DND-41 (cell line): ENCODE measurements at regions not wholly inside any gene's neighbourhood (a gene's known extent, or its start where the extent isn't known, plus 50 kb on each side); places are given as distances from the start of the nearest gene placed in this dataset.

Source experiments
- ATAC-seq: fragments of 200-7000 bp; cut with Tn5 transposase; 3 replicates; pipeline ENCODE4 v1.9.1; 2021; ENCODE audit warnings: low read depth; ENCODE audit not compliant: insufficient read depth
- DNase-seq: peaks from one replicate; pipeline ENCODE4 v3.0.0-alpha.2; 2020
- H2AFZ ChIP-seq: 2 replicates; pipeline ENCODE4 v1.6.0; 2012; ENCODE audit warnings: low read depth, low read length
- H3K27ac ChIP-seq: 2 replicates; pipeline ENCODE4 v1.5.1; 2012; ENCODE audit warnings: low read length, inconsistent platforms
- H3K27me3 ChIP-seq: fragments of 200-600 bp; sonication (generic); 2 replicates; pipeline ENCODE4 v1.6.0; 2012; ENCODE audit warnings: low read length, mild to moderate bottlenecking, inconsistent platforms; ENCODE audit not compliant: insufficient read depth, poor library complexity
- H3K36me3 ChIP-seq: 2 replicates; pipeline ENCODE4 v1.5.1; 2012; ENCODE audit warnings: low read length, inconsistent platforms; ENCODE audit not compliant: insufficient read depth
- H3K4me1 ChIP-seq: 2 replicates; pipeline ENCODE4 v1.5.1; 2012; ENCODE audit warnings: mild to moderate bottlenecking, low read length; ENCODE audit not compliant: insufficient read depth
- H3K4me2 ChIP-seq: 2 replicates; pipeline ENCODE4 v1.6.0; 2012; ENCODE audit warnings: mild to moderate bottlenecking, moderate library complexity, low read length, inconsistent platforms; ENCODE audit not compliant: insufficient read depth
- H3K4me3 ChIP-seq, 2 experiments: fragments of 200-600 bp in 1 of 2; shearing (Covaris generic) in 1 of 2; 2 replicates each; pipeline ENCODE4 v1.5.1; 2012 to 2016; ENCODE audit warnings: inconsistent platforms in 2 of 2, low read length in 2 of 2, mild to moderate bottlenecking in 2 of 2, low read depth in 1 of 2, moderate library complexity in 1 of 2
- H3K79me2 ChIP-seq: 2 replicates; pipeline ENCODE4 v1.6.0; 2012; ENCODE audit warnings: low read length, inconsistent platforms; ENCODE audit not compliant: insufficient read depth
- H3K9ac ChIP-seq: 2 replicates; pipeline ENCODE4 v1.6.0; 2012; ENCODE audit warnings: low read depth, mild to moderate bottlenecking, inconsistent platforms, low read length, moderate library complexity
- H3K9me3 ChIP-seq: 2 replicates; pipeline ENCODE4 v1.5.1; 2012; ENCODE audit warnings: low read length, moderate library complexity, mild to moderate bottlenecking, inconsistent platforms; ENCODE audit not compliant: insufficient read depth, severe bottlenecking
- H4K20me1 ChIP-seq: 2 replicates; pipeline ENCODE4 v1.6.0; 2012; ENCODE audit warnings: low read length; ENCODE audit not compliant: insufficient read depth
- CTCF ChIP-seq: IDR thresholded peaks from 2 replicates; pipeline ENCODE4 v1.5.1; 2012; ENCODE audit warnings: borderline replicate concordance, low read length, moderate library complexity, mild to moderate bottlenecking; ENCODE audit not compliant: poor library complexity, severe bottlenecking; ENCODE audit errors: extremely low read depth
- EZH2 ChIP-seq: IDR thresholded peaks from 3 replicates; pipeline ENCODE4 v1.6.1; 2012; ENCODE audit warnings: borderline replicate concordance, low read depth, mild to moderate bottlenecking, moderate library complexity, low read length, inconsistent platforms; ENCODE audit not compliant: severe bottlenecking

DNA sequence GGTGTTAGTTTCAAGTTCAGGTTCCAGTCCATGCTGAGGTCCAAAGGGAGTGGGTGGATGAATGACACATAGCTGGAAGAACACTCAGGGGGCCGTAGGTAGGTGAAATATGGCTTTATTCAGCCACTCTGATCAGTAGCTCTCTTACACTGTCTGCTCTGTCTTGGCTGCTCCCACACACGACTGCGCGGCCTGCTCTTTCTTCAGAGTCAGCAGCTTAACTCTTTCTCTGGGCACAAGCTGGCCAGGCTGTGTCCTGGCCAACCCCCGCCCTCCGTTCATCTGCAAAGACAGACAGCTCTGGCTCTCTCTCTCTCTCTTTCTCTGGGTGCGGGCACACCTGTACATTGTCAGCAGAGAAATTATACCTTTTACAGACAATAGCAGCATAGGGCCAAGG is 317.4 kb upstream of the SORCS1 start:
- H3K9me3 ChIP-seq, result no peaks in the 10 kb centered on the region
- DNase-seq (no peak), ATAC-seq (no peak)
- no peak overlapping the region for H3K4me3 ChIP-seq
- no peak overlapping the region for H3K4me2 ChIP-seq
- no peak overlapping the region for H2AFZ ChIP-seq
- H3K27ac ChIP-seq, result no peak overlapping the region
- H4K20me1 ChIP-seq, result no peaks in the 10 kb centered on the region
- no peak for TF ChIP-seq CTCF
- TF ChIP-seq EZH2, result no peak
- no peaks in the 10 kb centered on the region for H3K36me3 ChIP-seq
- H3K9ac ChIP-seq, result no peak overlapping the region
- H3K79me2 ChIP-seq, result no peaks in the 10 kb centered on the region
- H3K4me1 ChIP-seq, result no peaks in the 10 kb centered on the region
- H3K27me3 ChIP-seq, result no peaks in the 10 kb centered on the region

- ATAC-seq (no peak), DNase-seq (no peak)
- Histone ChIP-seq H4K20me1 (no peaks in the 10 kb centered on the region), H3K9me3 (no peaks in the 10 kb centered on the region), H3K27ac (no peak overlapping the region), H3K27me3 (no peaks in the 10 kb centered on the region), H3K79me2 (no peaks in the 10 kb centered on the region), H2AFZ (no peak overlapping the region), H3K4me3 (no peak overlapping the region), H3K4me2 (no peak overlapping the region), H3K4me1 (no peaks in the 10 kb centered on the region), H3K9ac (no peak overlapping the region), H3K36me3 (no peaks in the 10 kb centered on the region)
- TF ChIP-seq EZH2 (no peak), CTCF (no peak)
These were observed 316.7 kb upstream of the SORCS1 start for GRCh38 chr10:107481224-107481623.

GRCh38 chr10:107480781-107481180 is 316.3 kb upstream of the SORCS1 start:
- Histone ChIP-seq H3K9ac (no peak overlapping the region), H3K9me3 (no peaks in the 10 kb centered on the region), H3K27me3 (no peaks in the 10 kb centered on the region), H3K4me1 (no peaks in the 10 kb centered on the region), H2AFZ (no peak overlapping the region), H3K4me2 (no peak overlapping the region), H3K4me3 (no peak overlapping the region), H3K36me3 (no peaks in the 10 kb centered on the region), H3K79me2 (no peaks in the 10 kb centered on the region), H3K27ac (no peak overlapping the region), H4K20me1 (no peaks in the 10 kb centered on the region)
- DNase-seq (no peak), ATAC-seq (no peak)
- no peak for TF ChIP-seq CTCF
- TF ChIP-seq EZH2, result no peak

DNA sequence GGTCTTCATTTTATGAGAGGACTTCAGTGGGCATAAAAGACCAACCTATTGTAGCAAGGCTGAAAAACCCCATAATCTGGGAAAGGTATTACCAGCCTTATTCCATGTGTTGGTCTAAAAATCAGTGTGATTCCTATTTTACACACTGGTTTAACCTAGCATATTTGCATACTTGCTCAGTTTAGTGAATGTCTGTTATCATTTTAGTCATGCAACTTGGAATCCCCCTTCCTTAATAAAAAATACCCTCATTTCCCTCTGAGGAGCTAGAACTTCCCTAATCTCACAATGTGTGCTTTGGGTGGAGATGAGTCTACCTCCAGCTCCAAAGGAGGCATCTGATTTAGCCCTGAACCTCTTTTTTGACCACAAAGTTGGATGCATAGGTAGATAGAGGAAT is 312.8 kb upstream of the SORCS1 start:
- H3K4me3 ChIP-seq, result no peak overlapping the region
- ATAC-seq (no peak), DNase-seq (no peak)
- no peak for TF ChIP-seq EZH2
- no peak for TF ChIP-seq CTCF
- no peaks in the 10 kb centered on the region for H3K9me3 ChIP-seq
- H3K27ac ChIP-seq, result no peak overlapping the region
- no peaks in the 10 kb centered on the region for H4K20me1 ChIP-seq
- no peaks in the 10 kb centered on the region for H3K79me2 ChIP-seq
- no peak overlapping the region for H3K4me2 ChIP-seq
- H3K36me3 ChIP-seq, result no peaks in the 10 kb centered on the region
- no peaks in the 10 kb centered on the region for H3K27me3 ChIP-seq
- H3K9ac ChIP-seq, result no peak overlapping the region
- H2AFZ ChIP-seq, result no peak overlapping the region
- no peaks in the 10 kb centered on the region for H3K4me1 ChIP-seq
